HepG2 (cell line): ENCODE measurements at regions not wholly inside any gene's neighbourhood (a gene's known extent, or its start where the extent isn't known, plus 50 kb on each side); places are given as distances from the start of the nearest gene placed in this dataset.
"Not testable (repeated sequence)": the region's sequence is repeated elsewhere in the genome, so short reads cannot be mapped to it uniquely, and the experiment has no call there.

ENCODE experiments used
- ATAC-seq: fragments of 200-7000 bp; cut with Tn5 transposase; 3 replicates; pipeline ENCODE4 v1.9.1; 2020; ENCODE audit warnings: mild to moderate bottlenecking, moderate library complexity
- BruUV-seq: library from RNA; stranded (reverse); fragments of 400-500 nt; replicated peaks from 2 replicates; lab custom pipeline; 2021; lab: Mats Ljungman, UMichigan
- CTCF ChIA-PET: fragments of 300-600 bp; formaldehyde crosslinking; extraction: SDS; loops from one replicate; lab custom pipeline; 2021; ENCODE audit warnings: low total read pairs, inconsistent platforms, low intra/inter-chr PET ratio; lab: Yijun Ruan, JAX
- POLR2A ChIA-PET: fragments of 350-600 bp; sonication (Branson Sonifier 250); formaldehyde crosslinking; loops from one replicate; lab custom pipeline; 2020; ENCODE audit warnings: antibody characterized with exemption, inconsistent platforms; lab: Yijun Ruan, JAX
- DNase-seq: peaks from one replicate; pipeline ENCODE4 v3.0.0-alpha.2; 2015; ENCODE audit warnings: low spot score
- FAIRE-seq: peaks from 3 replicates; lab custom pipeline; 2011; peaks lifted over from hg19 to GRCh38; lab: Jason Lieb, UNC
- H2AFZ ChIP-seq: one replicate; pipeline ENCODE4 v1.6.1; 2011; ENCODE audit warnings: low read length, inconsistent platforms
- H3K27ac ChIP-seq: fragments of 300-600 bp; 3 replicates; pipeline ENCODE4 v1.8.0; 2011; ENCODE audit warnings: mixed run types, mild to moderate bottlenecking, mixed read lengths, low read length, inconsistent platforms; ENCODE audit not compliant: insufficient read depth; ENCODE audit errors: extremely low read length
- H3K27me3 ChIP-seq, 2 experiments: fragments of 200-600 bp in 1 of 2; 2 replicates in 1 of 2; 3 replicates in 1 of 2; pipeline versions ENCODE4 v1.6.0 to v1.8.0; 2011; ENCODE audit warnings: low read length in 2 of 2, mild to moderate bottlenecking in 2 of 2, moderate library complexity in 2 of 2, inconsistent platforms in 1 of 2; ENCODE audit not compliant: insufficient read depth in 2 of 2, control insufficient read depth in 1 of 2
- H3K36me3 ChIP-seq, 2 experiments: fragments of 200-600 bp in 1 of 2; replicated peaks in 1 of 2; 2 replicates in 1 of 2; 3 replicates in 1 of 2; pipeline versions ENCODE4 v1.5.1 to v1.8.0; 2011; ENCODE audit warnings: low read length in 2 of 2, inconsistent platforms in 1 of 2; ENCODE audit not compliant: insufficient read depth in 2 of 2, control insufficient read depth in 1 of 2
- H3K4me1 ChIP-seq: 2 replicates; pipeline ENCODE4 v1.5.1; 2012; ENCODE audit warnings: low read length, inconsistent platforms; ENCODE audit not compliant: insufficient read depth
- H3K4me2 ChIP-seq: 2 replicates; pipeline ENCODE4 v1.6.0; 2011; ENCODE audit warnings: low read depth, low read length, inconsistent platforms
- H3K4me3 ChIP-seq, 3 experiments: fragments of 200-600 bp in 1 of 3; sonication (generic), shearing (Covaris generic) in 1 of 3; replicated peaks in 1 of 3; 2 replicates each; pipeline ENCODE4 v1.5.1; 2011 to 2016; ENCODE audit warnings: low read length in 3 of 3, inconsistent platforms in 2 of 3, low read depth in 2 of 3, mild to moderate bottlenecking in 2 of 3, control low read depth in 1 of 3, mixed read lengths in 1 of 3; ENCODE audit not compliant: insufficient read depth in 1 of 3
- H3K79me2 ChIP-seq: one replicate; pipeline ENCODE4 v1.6.1; 2011; ENCODE audit warnings: low read length, inconsistent platforms; ENCODE audit not compliant: insufficient read depth
- H3K9ac ChIP-seq: 2 replicates; pipeline ENCODE4 v1.6.0; 2011; ENCODE audit warnings: mild to moderate bottlenecking, low read depth, low read length, inconsistent platforms; ENCODE audit not compliant: insufficient read depth
- H3K9me3 ChIP-seq: 2 replicates; pipeline ENCODE4 v1.5.1; 2012; ENCODE audit warnings: mild to moderate bottlenecking, low read length
- H4K20me1 ChIP-seq: 2 replicates; pipeline ENCODE4 v1.6.0; 2011; ENCODE audit warnings: inconsistent platforms, mild to moderate bottlenecking, low read length, moderate library complexity; ENCODE audit not compliant: insufficient read depth
- RFX1 ChIP-seq: fragments of 450-650 bp; IDR thresholded peaks from 2 replicates; pipeline ENCODE4 v1.6.1; 2017
- WGBS: methylation state at CpG from one replicate; pipeline ENCODE4 v1.1.6; 2017; ENCODE audit warnings: low lambda C conversion rate; 5-methylcytosine and 5-hydroxymethylcytosine counted together
- in situ Hi-C: cut with HindIII; loops from 2 replicates; pipeline ENCODE4 v1.10.0; 2017; ENCODE audit warnings: low pct_unique_long_range_greater_than_20kb; ENCODE audit not compliant: extremely low pct_ligation_motif_present
- intact Hi-C: fragments of 100-400 bp; cut with micrococcal nuclease; formaldehyde crosslinking; loops from one replicate; pipeline ENCODE4 v1.10.0; 2022; ENCODE audit not compliant: unreplicated experiment

DNA sequence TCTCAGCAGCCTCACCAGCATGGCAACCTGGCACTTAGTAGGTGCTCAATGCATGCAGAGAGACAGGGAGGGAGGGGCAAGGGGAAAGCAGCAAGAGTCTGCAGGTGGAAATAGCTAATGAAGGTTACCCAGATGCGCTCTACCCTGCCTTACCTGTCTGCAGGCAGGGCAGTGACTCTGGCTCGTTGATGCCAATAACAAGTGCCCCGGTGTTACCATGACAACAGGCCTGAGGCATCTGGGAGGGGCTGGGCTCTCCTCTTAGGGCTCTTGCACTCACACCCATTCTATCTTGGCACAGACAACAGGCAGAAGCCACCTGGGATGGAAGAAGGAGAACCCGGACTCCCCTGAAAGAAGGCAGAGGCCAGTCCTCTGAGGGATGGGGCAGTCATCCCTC is 896.0 kb downstream of the TUBA3C start:
- H3K27ac ChIP-seq, intact Hi-C loops, H3K9ac ChIP-seq, BruUV-seq, CTCF ChIA-PET, H3K9me3 ChIP-seq, H3K36me3 ChIP-seq, H3K27me3 ChIP-seq, in situ Hi-C loops, DNase-seq, H3K4me3 ChIP-seq, POLR2A ChIA-PET, FAIRE-seq, H4K20me1 ChIP-seq, H3K4me2 ChIP-seq, H3K79me2 ChIP-seq, H3K4me1 ChIP-seq, H2AFZ ChIP-seq, ATAC-seq: not testable (repeated sequence)
- peak; percentile 50; the same call in 1 of the 2 replicates for TF ChIP-seq RFX1
- 0% methylated on average over 3 of the region's 4 CpGs for WGBS

DNA sequence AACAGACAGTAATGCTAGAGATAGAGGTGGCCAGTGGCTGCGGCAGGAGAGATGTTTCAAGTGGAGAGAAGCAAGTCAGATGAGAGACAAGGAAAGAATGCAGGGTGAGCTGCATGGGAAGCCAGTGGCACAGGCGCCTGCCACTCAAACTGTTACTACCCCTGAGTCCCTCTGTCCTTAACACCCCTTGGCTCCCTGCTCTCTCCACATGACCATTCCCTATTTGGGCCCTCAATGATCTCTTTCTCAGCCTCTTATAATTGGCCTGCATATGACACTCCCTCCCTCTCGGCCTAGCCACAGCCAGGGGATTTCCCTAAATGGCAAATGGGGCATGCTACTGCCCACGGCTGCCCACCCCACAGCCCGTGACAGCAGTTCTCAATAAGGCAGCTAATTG is 897.6 kb downstream of the TUBA3C start:
- ATAC-seq, H3K9me3 ChIP-seq, H2AFZ ChIP-seq, DNase-seq, H3K36me3 ChIP-seq, H3K4me3 ChIP-seq, H3K27ac ChIP-seq, H4K20me1 ChIP-seq, FAIRE-seq, BruUV-seq, CTCF ChIA-PET, H3K4me1 ChIP-seq, H3K27me3 ChIP-seq, H3K4me2 ChIP-seq, in situ Hi-C loops, H3K9ac ChIP-seq, H3K79me2 ChIP-seq, POLR2A ChIA-PET, intact Hi-C loops: not testable (repeated sequence)
- WGBS: 2% methylated on average over 5 of the region's 5 CpGs

DNA sequence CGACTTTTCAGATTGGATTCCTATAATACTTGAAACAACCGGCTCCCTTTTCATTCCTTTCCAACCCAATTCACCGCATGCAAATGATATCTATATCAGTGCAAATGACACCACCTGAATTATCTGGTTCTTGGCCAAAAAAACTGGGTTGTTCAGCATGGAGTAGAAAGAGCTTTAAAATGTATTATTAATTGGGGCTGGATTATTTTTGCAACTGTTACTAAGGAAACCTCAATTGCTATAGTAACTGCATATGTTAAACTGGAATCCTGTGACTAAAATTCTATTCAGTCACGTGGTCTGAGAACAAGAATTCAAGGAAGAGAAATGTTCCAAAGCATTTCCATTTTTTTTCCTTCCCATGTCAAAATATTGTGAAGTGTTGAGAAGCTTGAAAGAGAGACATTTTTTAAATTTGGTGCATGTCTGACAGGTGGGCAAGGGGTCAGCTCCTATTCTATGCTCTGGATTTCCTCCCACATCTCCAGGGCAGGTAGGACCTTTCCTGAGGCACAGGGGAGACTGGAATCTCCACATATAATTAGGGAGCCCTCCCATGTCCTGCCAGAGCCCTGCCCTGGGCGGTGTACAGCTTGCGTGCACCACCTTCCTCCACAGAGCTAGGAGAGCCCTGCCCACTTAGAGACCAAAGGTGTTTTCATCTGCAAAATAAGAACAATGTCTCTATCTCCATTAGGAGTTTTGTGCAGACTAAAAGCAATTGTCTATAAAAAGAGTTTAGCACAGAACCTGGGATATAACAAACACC is 899.6 kb downstream of the TUBA3C start:
- intact Hi-C loops, CTCF ChIA-PET: not testable (repeated sequence)

DNA sequence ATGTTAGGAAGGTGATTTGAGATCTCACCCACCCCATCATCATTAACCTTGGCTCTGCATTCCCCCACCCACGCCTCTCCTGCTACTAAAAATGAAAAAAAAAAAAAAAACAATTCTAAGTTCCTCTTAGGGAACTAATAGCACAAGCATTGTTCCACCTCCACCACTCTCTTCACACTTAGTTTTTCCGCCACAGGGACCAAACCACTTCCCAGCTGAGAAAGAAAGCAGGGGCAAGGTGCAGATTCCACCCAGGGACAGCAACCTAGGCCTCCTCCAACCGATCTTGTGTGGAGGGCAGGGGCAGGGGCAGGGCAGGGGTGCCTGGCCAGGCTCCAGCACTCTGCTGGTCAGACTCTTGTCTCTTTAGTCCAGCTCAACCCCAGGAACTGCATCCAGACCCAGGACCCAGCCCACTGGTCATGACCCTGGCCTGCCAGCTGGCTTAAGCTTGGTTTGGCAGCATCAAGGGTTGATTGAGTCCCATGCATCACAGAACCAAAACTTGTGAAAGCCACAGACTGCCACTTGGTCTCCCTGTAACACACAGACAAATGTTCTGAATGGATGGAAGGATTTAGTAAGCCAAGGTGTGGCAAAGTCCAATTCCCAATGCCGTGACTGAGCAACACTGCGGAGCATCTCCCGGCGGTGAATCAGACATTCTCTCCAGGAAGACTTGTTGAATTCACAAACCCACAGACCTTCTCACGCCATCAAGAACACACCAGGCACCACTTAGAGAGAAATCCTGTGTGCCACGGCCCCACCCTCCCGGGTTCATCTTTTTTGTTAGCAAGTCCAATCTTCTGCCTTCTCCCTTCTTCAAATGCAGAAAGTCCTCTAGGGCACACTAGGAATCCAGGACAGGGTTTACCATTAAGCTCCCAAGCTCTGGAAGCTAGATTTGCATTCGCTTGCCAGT is 900.5 kb downstream of the TUBA3C start:
- ATAC-seq, CTCF ChIA-PET, H3K4me1 ChIP-seq, in situ Hi-C loops, DNase-seq, H3K9ac ChIP-seq, H4K20me1 ChIP-seq, BruUV-seq, H3K36me3 ChIP-seq, H2AFZ ChIP-seq, H3K4me3 ChIP-seq, H3K4me2 ChIP-seq, intact Hi-C loops, POLR2A ChIA-PET, FAIRE-seq, H3K27me3 ChIP-seq, H3K27ac ChIP-seq, H3K9me3 ChIP-seq, H3K79me2 ChIP-seq: not testable (repeated sequence)
- 27% methylated on average over 7 of the region's 11 CpGs for WGBS

More for the DNA sequence above, 899.6 kb downstream of the TUBA3C start:
- H2AFZ ChIP-seq, BruUV-seq, POLR2A ChIA-PET, H3K9me3 ChIP-seq, H3K9ac ChIP-seq, H3K27ac ChIP-seq, FAIRE-seq, H3K27me3 ChIP-seq, ATAC-seq, in situ Hi-C loops, H4K20me1 ChIP-seq, H3K4me3 ChIP-seq, DNase-seq, H3K36me3 ChIP-seq, H3K4me1 ChIP-seq, H3K4me2 ChIP-seq, H3K79me2 ChIP-seq: not testable (repeated sequence)
- WGBS: 42% methylated on average over 2 of the region's 6 CpGs
